GM23338 (cell line): ENCODE measurements at regions not wholly inside any gene's neighbourhood (a gene's known extent, or its start where the extent isn't known, plus 50 kb on each side); places are given as distances from the start of the nearest gene placed in this dataset.

Experiments
- CREB1 ChIP-seq: fragments of 250-450 bp; sonication (Bioruptor Pico); IDR thresholded peaks from 2 replicates; pipeline ENCODE4 v1.5.0; 2020; ENCODE audit warnings: low read depth, mild to moderate bottlenecking, moderate library complexity
- EZH2 ChIP-seq: fragments of 200-600 bp; sonication (generic); IDR thresholded peaks from one replicate; pipeline ENCODE4 v1.8.0; 2017; ENCODE audit warnings: antibody characterized with exemption, mild to moderate bottlenecking, low read depth; ENCODE audit not compliant: unreplicated experiment
- EZH2phosphoT487 ChIP-seq: fragments of 200-600 bp; sonication (generic); IDR thresholded peaks from one replicate; pipeline ENCODE4 v1.8.1; 2018; ENCODE audit warnings: antibody characterized with exemption; ENCODE audit not compliant: unreplicated experiment
- JUNB ChIP-seq: IDR thresholded peaks from one replicate; pipeline ENCODE4 v1.6.1; 2016; ENCODE audit warnings: antibody characterized with exemption; ENCODE audit not compliant: unreplicated experiment
- NANOG ChIP-seq: IDR thresholded peaks from 2 replicates; pipeline ENCODE4 v1.6.1; 2016; ENCODE audit warnings: antibody characterized with exemption, borderline replicate concordance
- POLR2AphosphoS5 ChIP-seq: IDR thresholded peaks from 2 replicates; pipeline ENCODE4 v1.6.1; 2016; ENCODE audit warnings: antibody characterized with exemption, low read depth
- REST ChIP-seq: IDR thresholded peaks from one replicate; pipeline ENCODE4 v1.6.1; 2018; ENCODE audit warnings: antibody characterized with exemption; ENCODE audit not compliant: unreplicated experiment
- STAT1 ChIP-seq: IDR thresholded peaks from one replicate; pipeline ENCODE4 v1.6.1; 2016; ENCODE audit warnings: antibody characterized with exemption; ENCODE audit not compliant: unreplicated experiment
- ZNF114 ChIP-seq: fragments of 250-450 bp; sonication (Bioruptor Pico); IDR thresholded peaks from 2 replicates; pipeline ENCODE4 v1.5.0; 2020; ENCODE audit warnings: mild to moderate bottlenecking, moderate library complexity
- ZNF331 ChIP-seq: fragments of 250-450 bp; sonication (Bioruptor Pico); IDR thresholded peaks from 2 replicates; pipeline ENCODE4 v1.5.0; 2020; ENCODE audit warnings: low read depth, mild to moderate bottlenecking, moderate library complexity
- ZNF462 ChIP-seq: fragments of 250-450 bp; sonication (Bioruptor Pico); IDR thresholded peaks from 2 replicates; pipeline ENCODE4 v1.5.0; 2020; ENCODE audit warnings: mild to moderate bottlenecking, moderate library complexity
- TF ChIP-seq, protein P1 (sequence below), 2 experiments: fragments of 200-600 bp in 1 of 2; sonication (generic) in 1 of 2; conservative IDR thresholded peaks; 2 replicates each; pipeline versions ENCODE4 v1.5.1 to v1.6.1; 2016 to 2017; ENCODE audit warnings: antibody characterized with exemption in 2 of 2, low read depth in 2 of 2, mild to moderate bottlenecking in 2 of 2, moderate library complexity in 1 of 2

DNA sequence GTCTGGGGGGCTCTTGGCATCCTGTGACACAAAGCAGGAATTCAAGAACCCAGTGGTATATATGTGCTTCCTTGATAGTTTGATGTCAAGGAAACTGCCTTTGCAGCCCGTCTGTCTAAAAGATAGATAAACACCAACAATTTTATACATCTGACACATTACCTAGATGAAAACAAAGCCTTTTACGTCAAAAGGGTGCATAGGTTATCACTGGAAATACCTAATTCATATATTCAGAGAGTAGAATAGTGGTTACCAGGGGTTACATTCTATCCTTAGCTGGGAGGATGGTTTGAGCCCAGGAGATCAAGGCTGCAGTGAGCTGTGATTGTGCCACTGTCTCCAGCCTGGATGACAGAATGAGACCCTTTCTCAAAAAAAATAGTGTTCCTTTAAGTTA lies 356.9 kb upstream of the RASGRP1 start (continued):
- TF ChIP-seq ZNF462 (CRISPR knock-in tag), result no peak
- TF ChIP-seq EZH2, result no peak
- no peak for TF ChIP-seq EZH2phosphoT487
- no peak for TF ChIP-seq JUNB
- TF ChIP-seq ZNF331 (CRISPR knock-in tag), result no peak
- no peak for TF ChIP-seq REST
- TF ChIP-seq, protein P1, sequence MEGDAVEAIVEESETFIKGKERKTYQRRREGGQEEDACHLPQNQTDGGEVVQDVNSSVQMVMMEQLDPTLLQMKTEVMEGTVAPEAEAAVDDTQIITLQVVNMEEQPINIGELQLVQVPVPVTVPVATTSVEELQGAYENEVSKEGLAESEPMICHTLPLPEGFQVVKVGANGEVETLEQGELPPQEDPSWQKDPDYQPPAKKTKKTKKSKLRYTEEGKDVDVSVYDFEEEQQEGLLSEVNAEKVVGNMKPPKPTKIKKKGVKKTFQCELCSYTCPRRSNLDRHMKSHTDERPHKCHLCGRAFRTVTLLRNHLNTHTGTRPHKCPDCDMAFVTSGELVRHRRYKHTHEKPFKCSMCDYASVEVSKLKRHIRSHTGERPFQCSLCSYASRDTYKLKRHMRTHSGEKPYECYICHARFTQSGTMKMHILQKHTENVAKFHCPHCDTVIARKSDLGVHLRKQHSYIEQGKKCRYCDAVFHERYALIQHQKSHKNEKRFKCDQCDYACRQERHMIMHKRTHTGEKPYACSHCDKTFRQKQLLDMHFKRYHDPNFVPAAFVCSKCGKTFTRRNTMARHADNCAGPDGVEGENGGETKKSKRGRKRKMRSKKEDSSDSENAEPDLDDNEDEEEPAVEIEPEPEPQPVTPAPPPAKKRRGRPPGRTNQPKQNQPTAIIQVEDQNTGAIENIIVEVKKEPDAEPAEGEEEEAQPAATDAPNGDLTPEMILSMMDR (conservative IDR thresholded peaks at IDR 0.05; ENCODE audit: low read depth in 2 of 2), result no peak
- no peak for TF ChIP-seq ZNF114
- TF ChIP-seq STAT1, result no peak
- no peak for TF ChIP-seq NANOG
- no peak for TF ChIP-seq CREB1
- no peak for TF ChIP-seq POLR2AphosphoS5
